ENCODE measurements at regions not wholly inside any gene's neighbourhood (a gene's known extent, or its start where the extent isn't known, plus 50 kb on each side); places are given as distances from the start of the nearest gene placed in this dataset.

GRCh38 chr3:67723863-67724262 is 69.5 kb upstream of the SUCLG2 start:
- TF ChIP-seq, protein P1, sequence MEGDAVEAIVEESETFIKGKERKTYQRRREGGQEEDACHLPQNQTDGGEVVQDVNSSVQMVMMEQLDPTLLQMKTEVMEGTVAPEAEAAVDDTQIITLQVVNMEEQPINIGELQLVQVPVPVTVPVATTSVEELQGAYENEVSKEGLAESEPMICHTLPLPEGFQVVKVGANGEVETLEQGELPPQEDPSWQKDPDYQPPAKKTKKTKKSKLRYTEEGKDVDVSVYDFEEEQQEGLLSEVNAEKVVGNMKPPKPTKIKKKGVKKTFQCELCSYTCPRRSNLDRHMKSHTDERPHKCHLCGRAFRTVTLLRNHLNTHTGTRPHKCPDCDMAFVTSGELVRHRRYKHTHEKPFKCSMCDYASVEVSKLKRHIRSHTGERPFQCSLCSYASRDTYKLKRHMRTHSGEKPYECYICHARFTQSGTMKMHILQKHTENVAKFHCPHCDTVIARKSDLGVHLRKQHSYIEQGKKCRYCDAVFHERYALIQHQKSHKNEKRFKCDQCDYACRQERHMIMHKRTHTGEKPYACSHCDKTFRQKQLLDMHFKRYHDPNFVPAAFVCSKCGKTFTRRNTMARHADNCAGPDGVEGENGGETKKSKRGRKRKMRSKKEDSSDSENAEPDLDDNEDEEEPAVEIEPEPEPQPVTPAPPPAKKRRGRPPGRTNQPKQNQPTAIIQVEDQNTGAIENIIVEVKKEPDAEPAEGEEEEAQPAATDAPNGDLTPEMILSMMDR (IDR thresholded peaks at IDR 0.05; ENCODE audit: low read depth, low read length, poor library complexity, severe bottlenecking) = no peak
- no peak for TF ChIP-seq EZH2phosphoT487 (IDR thresholded peaks at IDR 0.05; ENCODE audit: borderline replicate concordance, low read length)
